ENCODE measurements at regions not wholly inside any gene's neighbourhood (a gene's known extent, or its start where the extent isn't known, plus 50 kb on each side); places are given as distances from the start of the nearest gene placed in this dataset.

- no peak for FAIRE-seq
- H4K20me1 ChIP-seq (replicated peaks; ENCODE audit: control insufficient read depth, extremely low read depth, insufficient read depth, low read length), result no peaks in the 10 kb centered on the region
- TF ChIP-seq FOS (IDR thresholded peaks at IDR 0.05; ENCODE audit: borderline replicate concordance, insufficient read depth, low read length), result no peak
- H3K27me3 ChIP-seq (ENCODE audit: control insufficient read depth in 2 of 2, insufficient read depth in 2 of 2, low read length in 2 of 2), result no peaks in the 10 kb centered on the region
- H3K9me1 ChIP-seq (replicated peaks; ENCODE audit: control insufficient read depth, extremely low read depth, insufficient read depth, low read length), result no peaks in the 10 kb centered on the region
- intact Hi-C loops (cut with micrococcal nuclease) (no loop called here), dilution Hi-C loops (cut with MboI; ENCODE audit: extremely low pct_ligation_motif_present, low sequenced_read_pairs) (no loop called here)
- H3K36me3 ChIP-seq (ENCODE audit: control insufficient read depth in 2 of 2, extremely low read depth in 1 of 2, insufficient read depth in 2 of 2, low read length in 2 of 2), result no peaks in the 10 kb centered on the region
- ChIA-PET POLR2A (no interaction called here), CTCF (no interaction called here)
- no TSS peak for BruUV-seq (replicated peaks)
- H3K79me2 ChIP-seq (ENCODE audit: control insufficient read depth, insufficient read depth, low read length), result no peaks in the 10 kb centered on the region
- H3K27ac ChIP-seq (ENCODE audit: insufficient read depth, low read depth, low read length), result no peak overlapping the region
- H3K9me3 ChIP-seq (replicated peaks; ENCODE audit: control insufficient read depth, insufficient read depth, low read length), result no peaks in the 10 kb centered on the region
- H2AFZ ChIP-seq (ENCODE audit: low read depth, low read length), result no peak overlapping the region
- H3K4me1 ChIP-seq (ENCODE audit: control insufficient read depth, extremely low read depth, insufficient read depth, low read length), result peaks cover 6% of the 10 kb centered on the region
- no peak overlapping the region for H3K9ac ChIP-seq (replicated peaks; ENCODE audit: extremely low read depth, insufficient read depth, low read length)
- no peak for DNase-seq (ENCODE audit: low read depth, low spot score)
- no peak overlapping the region for H3K4me3 ChIP-seq (replicated peaks in 1 of 3; ENCODE audit: insufficient read depth in 1 of 3, low read depth in 1 of 3, low read length in 3 of 3)
- H3K4me2 ChIP-seq (ENCODE audit: insufficient read depth, low read length), result no peak overlapping the region
These were observed 83.2 kb upstream of the NUDT12 start for GRCh38 chr5:103645816-103646215.

- TF ChIP-seq MYC (IDR thresholded peaks at IDR 0.05; ENCODE audit: low read depth, low read length), result no peak
- no peak for TF ChIP-seq EZH2 (IDR thresholded peaks at IDR 0.05; ENCODE audit: borderline replicate concordance, low read depth, low read length, severe bottlenecking)
- TF ChIP-seq CTCF (IDR thresholded peaks at IDR 0.05; ENCODE audit: extremely low read depth in 1 of 2, insufficient read depth in 1 of 2, low read depth in 1 of 2, low read length in 2 of 2), result no peak
- no peak for TF ChIP-seq GATA2 (IDR thresholded peaks at IDR 0.05; ENCODE audit: insufficient read depth, insufficient read length, low read depth, low read length)
- TF ChIP-seq POLR2AphosphoS5 (IDR thresholded peaks at IDR 0.05; ENCODE audit: insufficient read depth, low read depth, low read length), result no peak
- TF ChIP-seq MAX (IDR thresholded peaks at IDR 0.05; ENCODE audit: insufficient read depth, insufficient read length), result no peak
- TF ChIP-seq JUN (IDR thresholded peaks at IDR 0.05; ENCODE audit: borderline replicate concordance, insufficient read depth, insufficient read length, low read depth), result no peak
- TF ChIP-seq FOS (IDR thresholded peaks at IDR 0.05; ENCODE audit: borderline replicate concordance, insufficient read depth, low read length), result no peak
- TF ChIP-seq POLR2A (IDR thresholded peaks at IDR 0.05; ENCODE audit: low read depth, low read length), result no peak
- H3K36me3 ChIP-seq (ENCODE audit: control insufficient read depth in 2 of 2, extremely low read depth in 1 of 2, insufficient read depth in 2 of 2, low read length in 2 of 2), result no peaks in the 10 kb centered on the region
- dilution Hi-C loops (cut with MboI; ENCODE audit: extremely low pct_ligation_motif_present, low sequenced_read_pairs), result no loop called here
- H3K4me2 ChIP-seq (ENCODE audit: insufficient read depth, low read length), result no peak overlapping the region
- no peaks in the 10 kb centered on the region for H3K4me1 ChIP-seq (ENCODE audit: control insufficient read depth, extremely low read depth, insufficient read depth, low read length)
- no peaks in the 10 kb centered on the region for H4K20me1 ChIP-seq (replicated peaks; ENCODE audit: control insufficient read depth, extremely low read depth, insufficient read depth, low read length)
- BruUV-seq (replicated peaks), result no TSS peak
- CTCF ChIA-PET, result no interaction called here
- H2AFZ ChIP-seq (ENCODE audit: low read depth, low read length), result no peak overlapping the region
- POLR2A ChIA-PET, result no interaction called here
- no peaks in the 10 kb centered on the region for H3K9me1 ChIP-seq (replicated peaks; ENCODE audit: control insufficient read depth, extremely low read depth, insufficient read depth, low read length)
- H3K9ac ChIP-seq (replicated peaks; ENCODE audit: extremely low read depth, insufficient read depth, low read length), result no peak overlapping the region
- no peak overlapping the region for H3K27ac ChIP-seq (ENCODE audit: insufficient read depth, low read depth, low read length)
- no peaks in the 10 kb centered on the region for H3K27me3 ChIP-seq (ENCODE audit: control insufficient read depth in 2 of 2, insufficient read depth in 2 of 2, low read length in 2 of 2)
- no peak for FAIRE-seq
- H3K79me2 ChIP-seq (ENCODE audit: control insufficient read depth, insufficient read depth, low read length), result no peaks in the 10 kb centered on the region
- DNase-seq (ENCODE audit: low read depth, low spot score), result no peak
- no peaks in the 10 kb centered on the region for H3K9me3 ChIP-seq (replicated peaks; ENCODE audit: control insufficient read depth, insufficient read depth, low read length)
- no peak overlapping the region for H3K4me3 ChIP-seq (replicated peaks in 1 of 3; ENCODE audit: insufficient read depth in 1 of 3, low read depth in 1 of 3, low read length in 3 of 3)
- intact Hi-C loops (cut with micrococcal nuclease), result no loop called here
These were observed 76.4 kb upstream of the NUDT12 start for GRCh38 chr5:103638979-103639378.

Data from endothelial cell of umbilical vein (primary cell).